ENCODE measurements at regions not wholly inside any gene's neighbourhood (a gene's known extent, or its start where the extent isn't known, plus 50 kb on each side); places are given as distances from the start of the nearest gene placed in this dataset.

GRCh38 chr13:73369095-73369494, 310.3 kb downstream of the KLF5 start (continued):
- no peak for TF ChIP-seq GTF2I (CRISPR knock-in tag; conservative IDR thresholded peaks at IDR 0.05)

- no peak for DNase-seq (ENCODE audit: low spot score)
- Mint-ChIP-seq H3K27ac (no peak overlapping the region), H3K4me1 (no peaks in the 10 kb centered on the region; the same call in 1 of the 2 replicates), H3K36me3 (no peaks in the 10 kb centered on the region), H3K9me3 (no peaks in the 10 kb centered on the region), H3K27me3 (ENCODE audit: low read depth) (no peaks in the 10 kb centered on the region), H3K4me3 (no peak overlapping the region)
- no peak for TF ChIP-seq CDX4 (CRISPR knock-in tag; IDR thresholded peaks at IDR 0.05; ENCODE audit: borderline replicate concordance)
- no peak for TF ChIP-seq ZNF423 (CRISPR knock-in tag; IDR thresholded peaks at IDR 0.05)
- TF ChIP-seq NR2C2 (CRISPR knock-in tag; IDR thresholded peaks at IDR 0.05): no peak
- TF ChIP-seq ZNF263 (CRISPR knock-in tag; IDR thresholded peaks at IDR 0.05; ENCODE audit: low read depth): no peak
- no peak for TF ChIP-seq FOXK1 (CRISPR knock-in tag; IDR thresholded peaks at IDR 0.05)
- TF ChIP-seq PRRX2 (CRISPR knock-in tag; IDR thresholded peaks at IDR 0.05): no peak
- TF ChIP-seq GTF2I (CRISPR knock-in tag; conservative IDR thresholded peaks at IDR 0.05): no peak
- TF ChIP-seq FOXJ3 (CRISPR knock-in tag; IDR thresholded peaks at IDR 0.05; ENCODE audit: borderline replicate concordance): no peak
- TF ChIP-seq SP1 (CRISPR knock-in tag; conservative IDR thresholded peaks at IDR 0.05): no peak
- no peak for ATAC-seq
- CTCF ChIA-PET: no interaction called here
- POLR2A ChIA-PET: no interaction called here
Measured at GRCh38 chr13:73368608-73369007, 309.8 kb downstream of the KLF5 start.

GRCh38 chr13:73367886-73368285, 309.1 kb downstream of the KLF5 start:
- no peaks in the 10 kb centered on the region; the same call in 1 of the 2 replicates for H3K4me1 Mint-ChIP-seq
- no peak overlapping the region for H3K27ac Mint-ChIP-seq
- ATAC-seq: no peak
- no peak for TF ChIP-seq CREM (CRISPR knock-in tag; IDR thresholded peaks at IDR 0.05)
- TF ChIP-seq ARID4B (CRISPR knock-in tag; IDR thresholded peaks at IDR 0.05; ENCODE audit: borderline replicate concordance): no peak
- no peak overlapping the region for H3K4me3 Mint-ChIP-seq
- ChIA-PET POLR2A (no interaction called here), CTCF (no interaction called here)
- no peaks in the 10 kb centered on the region for H3K27me3 Mint-ChIP-seq (ENCODE audit: low read depth)
- no peaks in the 10 kb centered on the region for H3K9me3 Mint-ChIP-seq
- DNase-seq (ENCODE audit: low spot score): no peak
- no peaks in the 10 kb centered on the region for H3K36me3 Mint-ChIP-seq

GRCh38 chr13:73366241-73366640, 307.4 kb downstream of the KLF5 start:
- ATAC-seq (no peak), DNase-seq (ENCODE audit: low spot score) (no peak)
- Mint-ChIP-seq H3K27me3 (ENCODE audit: low read depth) (no peaks in the 10 kb centered on the region), H3K9me3 (no peaks in the 10 kb centered on the region), H3K4me3 (no peak overlapping the region), H3K36me3 (no peaks in the 10 kb centered on the region), H3K27ac (no peak overlapping the region), H3K4me1 (no peaks in the 10 kb centered on the region; the same call in 1 of the 2 replicates)
- ChIA-PET CTCF (no interaction called here), POLR2A (no interaction called here)
- TF ChIP-seq GABPB1 (CRISPR knock-in tag; IDR thresholded peaks at IDR 0.05): no peak
- no peak for TF ChIP-seq ZNF281 (CRISPR knock-in tag; IDR thresholded peaks at IDR 0.05)
- TF ChIP-seq RORB (CRISPR knock-in tag; IDR thresholded peaks at IDR 0.05): no peak
- no peak for TF ChIP-seq ESRRA (CRISPR knock-in tag; IDR thresholded peaks at IDR 0.05; ENCODE audit: borderline replicate concordance)
- TF ChIP-seq ELF4 (CRISPR knock-in tag; IDR thresholded peaks at IDR 0.05; ENCODE audit: low read depth): no peak
- TF ChIP-seq NFE2L1 (CRISPR knock-in tag; IDR thresholded peaks at IDR 0.05): no peak
- no peak for TF ChIP-seq ETV6 (CRISPR knock-in tag; IDR thresholded peaks at IDR 0.05)
- TF ChIP-seq OVOL2 (CRISPR knock-in tag; IDR thresholded peaks at IDR 0.05; ENCODE audit: borderline replicate concordance): no peak
- TF ChIP-seq FOXP4 (CRISPR knock-in tag; IDR thresholded peaks at IDR 0.05): no peak
- no peak for TF ChIP-seq MAX (CRISPR knock-in tag; IDR thresholded peaks at IDR 0.05)
- no peak for TF ChIP-seq GRHL2 (CRISPR knock-in tag; IDR thresholded peaks at IDR 0.05; ENCODE audit: insufficient replicate concordance, severe bottlenecking)

Measured in WTC11 (cell line).